KMS-11 (cell line): ENCODE measurements at regions not wholly inside any gene's neighbourhood (a gene's known extent, or its start where the extent isn't known, plus 50 kb on each side); places are given as distances from the start of the nearest gene placed in this dataset.
A peak's percentile ranks its signal among the peaks of the same experiment; 100 is the strongest.

ENCODE experiments used
- H2AFZ ChIP-seq: fragments of 200-600 bp; sonication (generic); 2 replicates; pipeline ENCODE4 v1.6.1; 2016; ENCODE audit warnings: antibody characterized with exemption, mixed run types, low read depth
- H3K27ac ChIP-seq: fragments of 200-600 bp; sonication (generic); 2 replicates; pipeline ENCODE4 v1.6.1; 2016; ENCODE audit warnings: mild to moderate bottlenecking, mixed run types
- H3K27me3 ChIP-seq: fragments of 200-600 bp; sonication (generic); 2 replicates; pipeline ENCODE4 v1.6.1; 2017; ENCODE audit warnings: mild to moderate bottlenecking, low read depth, mixed run types, moderate library complexity; ENCODE audit not compliant: insufficient read depth
- H3K36me3 ChIP-seq: fragments of 200-600 bp; sonication (generic); 2 replicates; pipeline ENCODE4 v1.6.1; 2017; ENCODE audit warnings: mild to moderate bottlenecking, mixed run types; ENCODE audit not compliant: insufficient read depth
- H3K4me1 ChIP-seq: fragments of 200-600 bp; sonication (generic); 2 replicates; pipeline ENCODE4 v1.6.1; 2016; ENCODE audit warnings: mild to moderate bottlenecking, low read depth, mixed run types; ENCODE audit not compliant: poor library complexity, severe bottlenecking
- H3K4me2 ChIP-seq: fragments of 200-600 bp; sonication (generic); 2 replicates; pipeline ENCODE4 v1.7.0; 2016; ENCODE audit warnings: mild to moderate bottlenecking, mixed run types
- H3K4me3 ChIP-seq: fragments of 200-600 bp; sonication (generic); IDR thresholded peaks from 2 replicates; pipeline ENCODE4 v1.6.1; 2017; ENCODE audit warnings: low read depth, low read length, mixed read lengths; ENCODE audit not compliant: insufficient read depth
- H3K79me2 ChIP-seq: fragments of 200-600 bp; sonication (generic); 2 replicates; pipeline ENCODE4 v1.6.1; 2016; ENCODE audit warnings: low read depth, mixed run types; ENCODE audit not compliant: insufficient read depth
- H3K9ac ChIP-seq: fragments of 200-600 bp; sonication (generic); 2 replicates; pipeline ENCODE4 v1.6.1; 2016; ENCODE audit warnings: mild to moderate bottlenecking, mixed run types
- H4K20me1 ChIP-seq: fragments of 200-600 bp; sonication (generic); 2 replicates; pipeline ENCODE4 v1.6.1; 2016; ENCODE audit warnings: mild to moderate bottlenecking, mixed run types; ENCODE audit not compliant: insufficient read depth
- CTCF ChIP-seq: fragments of 200-600 bp; sonication (generic); conservative IDR thresholded peaks from 2 replicates; pipeline ENCODE4 v1.6.1; 2017; ENCODE audit warnings: low read depth, mild to moderate bottlenecking, antibody characterized with exemption, low read length, moderate library complexity, mixed read lengths

GRCh38 chr3:182464513-182465145, 328.7 kb upstream of the ATP11B start:
- no peaks in the 10 kb centered on the region for H4K20me1 ChIP-seq
- H3K4me3 ChIP-seq: no peak overlapping the region
- H3K36me3 ChIP-seq: no peaks in the 10 kb centered on the region
- peak overlapping the region; percentile 65 for H3K4me2 ChIP-seq
- H3K9ac ChIP-seq: no peak overlapping the region
- H3K79me2 ChIP-seq: no peaks in the 10 kb centered on the region
- peaks cover 56% of the 10 kb centered on the region for H3K4me1 ChIP-seq
- no peak for TF ChIP-seq CTCF
- peak overlapping the region; percentile 22; the same call in 1 of the 2 replicates for H3K27ac ChIP-seq
- no peaks in the 10 kb centered on the region for H3K27me3 ChIP-seq
- H2AFZ ChIP-seq: 0 out of 2 replicates have a peak overlapping the region, but pooled peaks have one; percentile 0

- H3K27ac ChIP-seq: peak overlapping the region; percentile 22; the same call in 1 of the 2 replicates
- H4K20me1 ChIP-seq: no peaks in the 10 kb centered on the region
- 0 out of 2 replicates have a peak overlapping the region, but pooled peaks have one; percentile 0 for H2AFZ ChIP-seq
- H3K4me3 ChIP-seq: no peak overlapping the region
- no peak for TF ChIP-seq CTCF
- H3K79me2 ChIP-seq: no peaks in the 10 kb centered on the region
- peaks cover 65% of the 10 kb centered on the region for H3K4me1 ChIP-seq
- H3K36me3 ChIP-seq: no peaks in the 10 kb centered on the region
- no peaks in the 10 kb centered on the region for H3K27me3 ChIP-seq
- no peak overlapping the region for H3K9ac ChIP-seq
- H3K4me2 ChIP-seq: peak overlapping the region; percentile 65
Measured at GRCh38 chr3:182465301-182466185, 327.8 kb upstream of the ATP11B start.

GRCh38 chr3:182469086-182469485, 324.2 kb upstream of the ATP11B start:
- no peaks in the 10 kb centered on the region for H3K27me3 ChIP-seq

GRCh38 chr3:182470187-182470586, 323.1 kb upstream of the ATP11B start:
- peak overlapping the region; percentile 53 for H3K4me2 ChIP-seq
- no peak for TF ChIP-seq CTCF
- H3K79me2 ChIP-seq: no peaks in the 10 kb centered on the region
- H3K27ac ChIP-seq: no peak overlapping the region; the same call in 1 of the 2 replicates
- no peak overlapping the region for H3K9ac ChIP-seq
- H3K4me3 ChIP-seq: no peak overlapping the region
- H3K36me3 ChIP-seq: no peaks in the 10 kb centered on the region
- peaks cover 70% of the 10 kb centered on the region for H3K4me1 ChIP-seq
- H4K20me1 ChIP-seq: no peaks in the 10 kb centered on the region
- H3K27me3 ChIP-seq: no peaks in the 10 kb centered on the region
- H2AFZ ChIP-seq: no peak overlapping the region

More at GRCh38 chr3:182469086-182469485, 324.2 kb upstream of the ATP11B start:
- H3K9ac ChIP-seq: no peak overlapping the region; the same call in 1 of the 2 replicates
- peak overlapping the region; percentile 53 for H3K4me2 ChIP-seq
- H2AFZ ChIP-seq: no peak overlapping the region; the same call in 1 of the 2 replicates
- H4K20me1 ChIP-seq: no peaks in the 10 kb centered on the region
- no peak for TF ChIP-seq CTCF
- H3K4me1 ChIP-seq: peaks cover 81% of the 10 kb centered on the region
- H3K4me3 ChIP-seq: no peak overlapping the region
- H3K79me2 ChIP-seq: no peaks in the 10 kb centered on the region
- H3K27ac ChIP-seq: peak overlapping the region; percentile 59
- no peaks in the 10 kb centered on the region for H3K36me3 ChIP-seq
